AG08395 (cell line): ENCODE measurements at regions not wholly inside any gene's neighbourhood (a gene's known extent, or its start where the extent isn't known, plus 50 kb on each side); places are given as distances from the start of the nearest gene placed in this dataset.

Experiments used
- DNase-seq: peaks from one replicate; pipeline ENCODE4 v3.0.0; 2012; ENCODE audit warnings: mixed read lengths, low spot score

GRCh38 chr17:54836723-54837462, 63.8 kb upstream of the TOM1L1 start:
- DNase-seq = no peak

- DNase-seq = no peak
These were observed 61.8 kb upstream of the TOM1L1 start for GRCh38 chr17:54838651-54839421.

GRCh38 chr17:54839447-54839846, 61.2 kb upstream of the TOM1L1 start:
- no peak for DNase-seq

GRCh38 chr17:54840885-54841591, 59.6 kb upstream of the TOM1L1 start:
- DNase-seq = no peak

GRCh38 chr17:54841656-54842055, 59.0 kb upstream of the TOM1L1 start:
- no peak for DNase-seq

GRCh38 chr17:54844233-54844632, 56.4 kb upstream of the TOM1L1 start:
- no peak for DNase-seq

- no peak for DNase-seq
These were observed 52.2 kb upstream of the TOM1L1 start for GRCh38 chr17:54848368-54848987.

GRCh38 chr17:54849660-54850059, 51.0 kb upstream of the TOM1L1 start:
- no peak for DNase-seq
